Renal cortical epithelial cell (primary cell): ENCODE measurements at regions not wholly inside any gene's neighbourhood (a gene's known extent, or its start where the extent isn't known, plus 50 kb on each side); places are given as distances from the start of the nearest gene placed in this dataset.
A peak's percentile ranks its signal among the peaks of the same experiment; 100 is the strongest.
"Not testable (repeated sequence)": the region's sequence is repeated elsewhere in the genome, so short reads cannot be mapped to it uniquely, and the experiment has no call there.

Experiments
- DNase-seq: peaks from one replicate; pipeline ENCODE4 v3.0.0-alpha.2; 2011; ENCODE audit warnings: low read depth

- DNase-seq = not testable (repeated sequence)
Observed at GRCh38 chr3:195669310-195669709, 51.5 kb upstream of the MUC20 start.

GRCh38 chr3:195668131-195668766 lies 52.5 kb upstream of the MUC20 start:
- DNase-seq = not testable (repeated sequence)

- DNase-seq = not testable (repeated sequence)
Observed at GRCh38 chr3:195665311-195665710, 55.5 kb upstream of the MUC20 start.

- not testable (repeated sequence) for DNase-seq
Observed at GRCh38 chr3:195664131-195664530, 56.6 kb upstream of the MUC20 start.

GRCh38 chr3:195659136-195659533 lies 61.6 kb upstream of the MUC20 start:
- not testable (repeated sequence) for DNase-seq

- not testable (repeated sequence) for DNase-seq
Observed at GRCh38 chr3:195658381-195659135, 62.2 kb upstream of the MUC20 start.

- peak; percentile 16 for DNase-seq
Observed at GRCh38 chr3:195657475-195658372, 63.1 kb upstream of the MUC20 start.

GRCh38 chr3:195656091-195656490 lies 64.7 kb upstream of the MUC20 start:
- DNase-seq = not testable (repeated sequence)

GRCh38 chr3:195654746-195655145 lies 66.0 kb upstream of the MUC20 start:
- not testable (repeated sequence) for DNase-seq

GRCh38 chr3:195654138-195654537 lies 66.6 kb upstream of the MUC20 start:
- DNase-seq = not testable (repeated sequence)

GRCh38 chr3:195653641-195654040 lies 67.1 kb upstream of the MUC20 start:
- peak; percentile 5 for DNase-seq

- not testable (repeated sequence) for DNase-seq
Observed at GRCh38 chr3:195647912-195648702, 64.4 kb upstream of the APOD start.

- not testable (repeated sequence) for DNase-seq
Observed at GRCh38 chr3:195645872-195646271, 62.1 kb upstream of the APOD start.

GRCh38 chr3:195643245-195643644 lies 59.5 kb upstream of the APOD start:
- not testable (repeated sequence) for DNase-seq

GRCh38 chr3:195642311-195642710 lies 58.6 kb upstream of the APOD start:
- DNase-seq = not testable (repeated sequence)

GRCh38 chr3:195638456-195638855 lies 54.7 kb upstream of the APOD start:
- not testable (repeated sequence) for DNase-seq

- not testable (repeated sequence) for DNase-seq
Observed at GRCh38 chr3:195637473-195638233, 53.9 kb upstream of the APOD start.

GRCh38 chr3:195637011-195637410 lies 53.3 kb upstream of the APOD start:
- not testable (repeated sequence) for DNase-seq

- not testable (repeated sequence) for DNase-seq
Observed at GRCh38 chr3:195635898-195636685, 52.4 kb upstream of the APOD start.
